ENCODE measurements at regions not wholly inside any gene's neighbourhood (a gene's known extent, or its start where the extent isn't known, plus 50 kb on each side); places are given as distances from the start of the nearest gene placed in this dataset.

GRCh38 chr4:163846008-163846407 lies 351.5 kb downstream of the TMA16 start:
- H2BK20ac ChIP-seq (ENCODE audit: low read depth, low read length, poor library complexity, severe bottlenecking): no peak overlapping the region
- H3T11ph ChIP-seq (ENCODE audit: low read length): no peak overlapping the region
- no peak overlapping the region for H4K5ac ChIP-seq (ENCODE audit: insufficient read length, low read depth, low read length)
- no peaks in the 10 kb centered on the region for H3K9me3 Mint-ChIP-seq
- H4K91ac ChIP-seq (ENCODE audit: insufficient read length, low read depth, low read length): no peak overlapping the region
- H3K79me2 ChIP-seq (ENCODE audit: insufficient read depth, low read length): no peaks in the 10 kb centered on the region
- H2BK15ac ChIP-seq (ENCODE audit: low read depth, low read length): no peak overlapping the region
- H2AK5ac ChIP-seq (ENCODE audit: insufficient read length, low read length): no peak overlapping the region
- no peaks in the 10 kb centered on the region for H3K79me1 ChIP-seq (ENCODE audit: insufficient read depth, low read depth, low read length, poor library complexity, severe bottlenecking)
- no peak overlapping the region for H3K23ac ChIP-seq (ENCODE audit: insufficient read length, low read depth, low read length)
- H2BK12ac ChIP-seq (ENCODE audit: insufficient read length, low read depth, low read length): no peak overlapping the region
- H2AFZ ChIP-seq (ENCODE audit: low read length): no peak overlapping the region
- H3K27ac Mint-ChIP-seq: no peak overlapping the region
- no peak overlapping the region for H3K14ac ChIP-seq (ENCODE audit: insufficient read depth, low read length)
- H3K4me1 Mint-ChIP-seq: no peaks in the 10 kb centered on the region
- no peak overlapping the region for H3K4me2 ChIP-seq (ENCODE audit: insufficient read depth, insufficient read length, low read length)
- no peaks in the 10 kb centered on the region for H4K20me1 ChIP-seq (ENCODE audit: control insufficient read depth, insufficient read depth, insufficient read length)
- no peaks in the 10 kb centered on the region for H3K27me3 Mint-ChIP-seq (ENCODE audit: low read depth)
- H3K56ac ChIP-seq (ENCODE audit: insufficient read length, low read depth, low read length): no peak overlapping the region
- H3K9ac ChIP-seq (ENCODE audit: extremely low read depth, insufficient read length, low read length): no peak overlapping the region
- TF ChIP-seq, protein P1, sequence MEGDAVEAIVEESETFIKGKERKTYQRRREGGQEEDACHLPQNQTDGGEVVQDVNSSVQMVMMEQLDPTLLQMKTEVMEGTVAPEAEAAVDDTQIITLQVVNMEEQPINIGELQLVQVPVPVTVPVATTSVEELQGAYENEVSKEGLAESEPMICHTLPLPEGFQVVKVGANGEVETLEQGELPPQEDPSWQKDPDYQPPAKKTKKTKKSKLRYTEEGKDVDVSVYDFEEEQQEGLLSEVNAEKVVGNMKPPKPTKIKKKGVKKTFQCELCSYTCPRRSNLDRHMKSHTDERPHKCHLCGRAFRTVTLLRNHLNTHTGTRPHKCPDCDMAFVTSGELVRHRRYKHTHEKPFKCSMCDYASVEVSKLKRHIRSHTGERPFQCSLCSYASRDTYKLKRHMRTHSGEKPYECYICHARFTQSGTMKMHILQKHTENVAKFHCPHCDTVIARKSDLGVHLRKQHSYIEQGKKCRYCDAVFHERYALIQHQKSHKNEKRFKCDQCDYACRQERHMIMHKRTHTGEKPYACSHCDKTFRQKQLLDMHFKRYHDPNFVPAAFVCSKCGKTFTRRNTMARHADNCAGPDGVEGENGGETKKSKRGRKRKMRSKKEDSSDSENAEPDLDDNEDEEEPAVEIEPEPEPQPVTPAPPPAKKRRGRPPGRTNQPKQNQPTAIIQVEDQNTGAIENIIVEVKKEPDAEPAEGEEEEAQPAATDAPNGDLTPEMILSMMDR (conservative IDR thresholded peaks at IDR 0.05): no peak
- H3K9me3 ChIP-seq (ENCODE audit: control insufficient read depth, low read depth, low read length): no peaks in the 10 kb centered on the region
- H4K8ac ChIP-seq (replicated peaks; ENCODE audit: insufficient read length, low read depth, low read length): no peak overlapping the region
- H3K4me3 Mint-ChIP-seq: no peak overlapping the region
- WGBS (ENCODE audit: extremely low coverage, insufficient read length, low lambda C conversion rate): no CpG with 5 or more reads among the region's 3 CpGs
- H2BK120ac ChIP-seq (ENCODE audit: low read depth, low read length, poor library complexity, severe bottlenecking): no peak overlapping the region
- no peaks in the 10 kb centered on the region for H3K36me3 Mint-ChIP-seq (ENCODE audit: insufficient read depth in 1 of 3, low read depth in 3 of 3)
- no peak overlapping the region for H2BK5ac ChIP-seq (ENCODE audit: insufficient read length, low read length)
- no peak overlapping the region for H3K27ac ChIP-seq (ENCODE audit: insufficient read length, low read depth, low read length)
- no peak overlapping the region for H3K4ac ChIP-seq (ENCODE audit: low read depth, low read length)
- H3K18ac ChIP-seq (ENCODE audit: insufficient read length, low read depth, low read length): no peak overlapping the region
- no peaks in the 10 kb centered on the region for H3K27me3 ChIP-seq (ENCODE audit: insufficient read depth, low read length)
- no peaks in the 10 kb centered on the region for H3K4me1 ChIP-seq (ENCODE audit: insufficient read depth, low read length)
- H3K23me2 ChIP-seq (ENCODE audit: insufficient read length, low read depth, low read length, poor library complexity, severe bottlenecking): no peaks in the 10 kb centered on the region
- no peak for DNase-seq
